GM21528 (cell line): ENCODE measurements at regions not wholly inside any gene's neighbourhood (a gene's known extent, or its start where the extent isn't known, plus 50 kb on each side); places are given as distances from the start of the nearest gene placed in this dataset.

ENCODE experiments used
- ATAC-seq: cut with Tn5 transposase; IDR thresholded peaks from one replicate; pipeline ENCODE4 v1.9.1; 2021; ENCODE audit warnings: mild to moderate bottlenecking, moderate library complexity; ENCODE audit not compliant: unreplicated experiment, low FRiP score

- ATAC-seq = no peak
These were observed 90.3 kb downstream of the B3GNT2 start for GRCh38 chr2:62286089-62286785.

- ATAC-seq = no peak
These were observed 89.1 kb downstream of the B3GNT2 start for GRCh38 chr2:62284980-62285379.

- ATAC-seq = no peak
These were observed 88.6 kb downstream of the B3GNT2 start for GRCh38 chr2:62284471-62284870.

- no peak for ATAC-seq
These were observed 87.2 kb downstream of the B3GNT2 start for GRCh38 chr2:62283147-62283546.

GRCh38 chr2:62281663-62282062, 85.7 kb downstream of the B3GNT2 start:
- no peak for ATAC-seq

- no peak for ATAC-seq
These were observed 81.8 kb downstream of the B3GNT2 start for GRCh38 chr2:62277688-62278087.
